Chondrocyte (in vitro differentiated cells): ENCODE measurements at regions not wholly inside any gene's neighbourhood (a gene's known extent, or its start where the extent isn't known, plus 50 kb on each side); places are given as distances from the start of the nearest gene placed in this dataset.

Source experiments
- DNase-seq: peaks from one replicate; pipeline ENCODE4 v3.0.0; 2021; ENCODE audit warnings: mixed read lengths, low spot score
- H3K27ac Mint-ChIP-seq: one replicate; pipeline ENCODE4 v1.8.0; 2021; ENCODE audit warnings: mild to moderate bottlenecking, moderate library complexity, mixed read lengths; ENCODE audit not compliant: unreplicated experiment
- H3K27me3 Mint-ChIP-seq: 2 replicates; pipeline ENCODE4 v1.8.0; 2021; ENCODE audit warnings: low read depth, mixed read lengths
- H3K36me3 Mint-ChIP-seq: 2 replicates; pipeline ENCODE4 v1.8.0; 2021; ENCODE audit warnings: low read depth, mixed read lengths
- H3K4me1 Mint-ChIP-seq: 2 replicates; pipeline ENCODE4 v1.8.0; 2021; ENCODE audit warnings: low read depth, mild to moderate bottlenecking, mixed read lengths
- H3K4me3 Mint-ChIP-seq: one replicate; pipeline ENCODE4 v1.8.0; 2021; ENCODE audit warnings: mild to moderate bottlenecking, moderate library complexity, mixed read lengths; ENCODE audit not compliant: unreplicated experiment
- H3K9me3 Mint-ChIP-seq: 2 replicates; pipeline ENCODE4 v1.8.0; 2021; ENCODE audit warnings: low read depth, mixed read lengths
- CTCF ChIP-seq: fragments of 200-600 bp; sonication (generic); IDR thresholded peaks from 2 replicates; pipeline ENCODE4 v1.5.0; 2021; ENCODE audit warnings: antibody characterized with exemption, mild to moderate bottlenecking, moderate library complexity

GRCh38 chr7:49389871-49390479, 383.5 kb upstream of the VWC2 start:
- DNase-seq, result no peak
- Mint-ChIP-seq H3K27ac (no peak overlapping the region), H3K36me3 (no peaks in the 10 kb centered on the region), H3K4me1 (no peaks in the 10 kb centered on the region), H3K9me3 (no peaks in the 10 kb centered on the region), H3K27me3 (peaks cover 7% of the 10 kb centered on the region), H3K4me3 (no peak overlapping the region)
- TF ChIP-seq CTCF, result no peak

DNA sequence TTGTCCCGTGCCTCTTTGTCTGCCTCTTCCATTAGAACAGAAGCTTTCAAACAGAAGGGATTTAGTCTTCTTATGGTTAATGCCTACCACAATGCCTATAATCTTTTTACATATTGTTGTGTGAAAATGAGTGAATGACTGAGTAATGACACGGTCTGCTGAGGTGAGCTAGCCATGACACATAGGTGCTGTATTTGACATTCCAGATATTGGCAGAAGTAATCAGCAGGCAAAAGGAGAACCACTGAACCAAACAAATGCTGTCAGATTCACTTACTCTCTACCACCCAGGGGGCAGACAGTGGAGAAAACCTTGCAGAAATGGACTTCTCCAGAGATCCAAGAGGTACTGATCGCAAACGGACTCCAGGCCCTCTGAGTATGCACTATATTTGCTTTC, 377.2 kb upstream of the VWC2 start:
- Mint-ChIP-seq H3K27ac (no peak overlapping the region), H3K9me3 (no peaks in the 10 kb centered on the region), H3K4me1 (no peaks in the 10 kb centered on the region), H3K4me3 (no peak overlapping the region), H3K36me3 (no peaks in the 10 kb centered on the region), H3K27me3 (peaks cover 5% of the 10 kb centered on the region)
- no peak for TF ChIP-seq CTCF
- no peak for DNase-seq

DNA sequence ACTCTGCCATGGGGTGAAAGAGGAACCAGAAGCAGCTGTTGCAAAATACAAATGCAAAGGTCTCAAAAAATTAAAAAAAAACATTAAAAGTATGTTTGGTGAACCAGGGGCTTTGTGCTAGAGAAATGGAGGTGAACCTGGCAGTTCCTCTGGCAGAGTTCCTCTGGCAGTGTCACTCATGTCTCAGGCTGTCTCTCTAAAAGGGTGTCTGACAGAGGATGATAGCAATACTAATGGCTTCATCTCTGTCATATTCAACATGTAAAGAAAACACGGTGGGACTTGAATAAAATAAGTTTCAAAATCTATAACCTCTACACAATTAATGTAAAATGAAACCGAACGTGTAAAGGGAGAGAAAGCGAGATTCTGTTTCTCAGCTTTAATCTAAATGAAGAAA, 375.7 kb upstream of the VWC2 start:
- H3K27ac Mint-ChIP-seq, result no peak overlapping the region
- H3K36me3 Mint-ChIP-seq, result no peaks in the 10 kb centered on the region
- no peak overlapping the region for H3K4me3 Mint-ChIP-seq
- DNase-seq, result no peak
- H3K9me3 Mint-ChIP-seq, result no peaks in the 10 kb centered on the region
- no peak for TF ChIP-seq CTCF
- H3K4me1 Mint-ChIP-seq, result no peaks in the 10 kb centered on the region
- H3K27me3 Mint-ChIP-seq, result peaks cover 5% of the 10 kb centered on the region

GRCh38 chr7:49398236-49398635, 375.2 kb upstream of the VWC2 start:
- TF ChIP-seq CTCF, result no peak
- Mint-ChIP-seq H3K27me3 (peaks cover 3% of the 10 kb centered on the region), H3K9me3 (no peaks in the 10 kb centered on the region), H3K27ac (no peak overlapping the region), H3K4me1 (no peaks in the 10 kb centered on the region), H3K36me3 (no peaks in the 10 kb centered on the region), H3K4me3 (no peak overlapping the region)
- no peak for DNase-seq

GRCh38 chr7:49398746-49399145, 374.7 kb upstream of the VWC2 start:
- DNase-seq, result no peak
- Mint-ChIP-seq H3K27ac (no peak overlapping the region), H3K9me3 (no peaks in the 10 kb centered on the region), H3K27me3 (peaks cover 3% of the 10 kb centered on the region), H3K36me3 (no peaks in the 10 kb centered on the region), H3K4me1 (no peaks in the 10 kb centered on the region), H3K4me3 (no peak overlapping the region)
- TF ChIP-seq CTCF, result no peak
